IMR-90 (cell line): ENCODE measurements at regions not wholly inside any gene's neighbourhood (a gene's known extent, or its start where the extent isn't known, plus 50 kb on each side); places are given as distances from the start of the nearest gene placed in this dataset.

Experiments
- ATAC-seq: fragments of 200-7000 bp; cut with Tn5 transposase; 2 replicates; pipeline ENCODE4 v1.9.1; 2020; ENCODE audit warnings: low read depth, mild to moderate bottlenecking, moderate library complexity
- BruUV-seq: library from RNA; stranded (reverse); fragments of 400-500 nt; replicated peaks from 2 replicates; lab custom pipeline; 2021; lab: Mats Ljungman, UMichigan
- CTCF ChIA-PET: fragments of 300-600 bp; formaldehyde crosslinking; extraction: SDS; loops from one replicate; lab custom pipeline; 2021; ENCODE audit warnings: antibody characterized with exemption; lab: Yijun Ruan, JAX
- POLR2A ChIA-PET: fragments of 300-600 bp; sonication (Branson Sonifier 250); formaldehyde crosslinking; loops from one replicate; lab custom pipeline; 2022; ENCODE audit warnings: antibody characterized with exemption; ENCODE audit not compliant: unreplicated experiment; lab: Charles Lee
- DNase-seq: peaks from one replicate; pipeline ENCODE4 v3.0.0; 2013
- H2AFZ ChIP-seq: replicated peaks from 2 replicates; pipeline ENCODE3; 2013; ENCODE audit warnings: low read length, mild to moderate bottlenecking; ENCODE audit not compliant: poor library complexity
- H2AK5ac ChIP-seq: 2 replicates; pipeline ENCODE4 v1.6.1; 2013; ENCODE audit warnings: low read depth, low read length, inconsistent platforms
- H2AK9ac ChIP-seq: replicated peaks from 2 replicates; pipeline ENCODE3; 2013; ENCODE audit warnings: mild to moderate bottlenecking, low read depth, low read length, moderate library complexity; ENCODE audit not compliant: poor library complexity
- H2BK120ac ChIP-seq: 2 replicates; pipeline ENCODE4 v1.6.1; 2013; ENCODE audit warnings: low read depth, low read length, inconsistent platforms
- H2BK15ac ChIP-seq: 3 replicates; pipeline ENCODE4 v1.6.1; 2013; ENCODE audit warnings: low read depth, low read length, inconsistent platforms
- H2BK20ac ChIP-seq: 2 replicates; pipeline ENCODE4 v1.6.1; 2013; ENCODE audit warnings: low read depth, mild to moderate bottlenecking, inconsistent platforms, low read length, moderate library complexity
- H2BK5ac ChIP-seq: 2 replicates; pipeline ENCODE4 v1.6.1; 2013; ENCODE audit warnings: mild to moderate bottlenecking, low read depth, low read length, inconsistent platforms; ENCODE audit not compliant: poor library complexity, severe bottlenecking
- H3K14ac ChIP-seq: replicated peaks from 2 replicates; pipeline ENCODE4 v1.6.1; 2013; ENCODE audit warnings: low read depth, low read length, inconsistent platforms
- H3K18ac ChIP-seq: 2 replicates; pipeline ENCODE4 v1.6.1; 2013; ENCODE audit warnings: low read depth, low read length, control low read depth
- H3K23ac ChIP-seq: 2 replicates; pipeline ENCODE4 v1.6.1; 2013; ENCODE audit warnings: low read depth, low read length, inconsistent platforms
- H3K27ac ChIP-seq: 2 replicates; pipeline ENCODE4 v1.5.1; 2013; ENCODE audit warnings: mild to moderate bottlenecking, control low read depth, low read length; ENCODE audit not compliant: insufficient read depth
- H3K27me3 ChIP-seq: 2 replicates; pipeline ENCODE4 v1.6.1; 2013; ENCODE audit warnings: low read length; ENCODE audit not compliant: control insufficient read depth, insufficient read depth
- H3K36me3 ChIP-seq: 2 replicates; pipeline ENCODE4 v1.6.1; 2013; ENCODE audit warnings: low read length, mixed read lengths; ENCODE audit not compliant: control insufficient read depth, insufficient read depth
- H3K4ac ChIP-seq: 2 replicates; pipeline ENCODE4 v1.6.1; 2013; ENCODE audit warnings: low read depth, low read length, inconsistent platforms
- H3K4me1 ChIP-seq: 2 replicates; pipeline ENCODE4 v1.6.1; 2013; ENCODE audit warnings: low read length, mixed read lengths; ENCODE audit not compliant: control insufficient read depth, insufficient read depth
- H3K4me2 ChIP-seq: 2 replicates; pipeline ENCODE4 v1.6.1; 2013; ENCODE audit warnings: low read depth, mild to moderate bottlenecking, control low read depth, low read length, moderate library complexity
- H3K4me3 ChIP-seq: 2 replicates; pipeline ENCODE4 v1.5.1; 2013; ENCODE audit warnings: low read depth, mild to moderate bottlenecking, control low read depth, low read length, moderate library complexity; ENCODE audit not compliant: insufficient read depth
- H3K56ac ChIP-seq: 2 replicates; pipeline ENCODE4 v1.6.1; 2013; ENCODE audit warnings: low read length, inconsistent platforms; ENCODE audit not compliant: insufficient read depth; ENCODE audit errors: extremely low read depth
- H3K79me1 ChIP-seq, 2 experiments: 2 replicates each; pipeline ENCODE4 v1.6.1; 2013; ENCODE audit warnings: low read length in 2 of 2, inconsistent platforms in 1 of 2, low read depth in 1 of 2
- H3K9ac ChIP-seq: 2 replicates; pipeline ENCODE4 v1.6.1; 2013; ENCODE audit warnings: low read depth, low read length, control low read depth
- H3K9me1 ChIP-seq: 2 replicates; pipeline ENCODE4 v1.6.1; 2013; ENCODE audit warnings: low read length, inconsistent platforms; ENCODE audit not compliant: insufficient read depth
- H3K9me3 ChIP-seq: 2 replicates; pipeline ENCODE4 v1.6.1; 2013; ENCODE audit warnings: low read length; ENCODE audit not compliant: control insufficient read depth, insufficient read depth
- H4K20me1 ChIP-seq: 2 replicates; pipeline ENCODE4 v1.6.1; 2013; ENCODE audit warnings: low read length, inconsistent platforms; ENCODE audit not compliant: insufficient read depth
- H4K5ac ChIP-seq: 2 replicates; pipeline ENCODE4 v1.6.1; 2013; ENCODE audit warnings: mild to moderate bottlenecking, low read depth, low read length, control low read depth
- H4K8ac ChIP-seq, 2 experiments: 2 replicates each; pipeline ENCODE4 v1.6.1; 2013; ENCODE audit warnings: low read depth in 2 of 2, low read length in 2 of 2, control low read depth in 1 of 2, inconsistent platforms in 1 of 2
- H4K91ac ChIP-seq: 2 replicates; pipeline ENCODE4 v1.6.1; 2013; ENCODE audit warnings: low read depth, low read length, inconsistent platforms; ENCODE audit not compliant: insufficient read depth
- CTCF ChIP-seq: conservative IDR thresholded peaks from 2 replicates; pipeline ENCODE4 v1.5.1; 2012; ENCODE audit warnings: mild to moderate bottlenecking, low read depth, low read length, improper control_type of control experiment
- SMC3 ChIP-seq: fragments of 150-350 bp; IDR thresholded peaks from 2 replicates; pipeline ENCODE4 v1.6.1; 2016; ENCODE audit warnings: low read depth, mild to moderate bottlenecking, antibody characterized with exemption, low read length, moderate library complexity
- WGBS, 2 experiments: methylation state at CpG; one replicate each; pipeline versions ENCODE4 v1.1.5 to v1.1.7; 2013; ENCODE audit warnings: missing lambda C conversion rate in 2 of 2; ENCODE audit not compliant: insufficient read length in 1 of 2; ENCODE audit errors: extremely low coverage in 2 of 2; 5-methylcytosine and 5-hydroxymethylcytosine counted together
- dilution Hi-C: fragments of 300-500 bp; cut with HindIII; formaldehyde crosslinking; loops from one replicate; pipeline ENCODE4 v1.14.3; 2018; ENCODE audit warnings: low sequenced_read_pairs; ENCODE audit not compliant: unreplicated experiment
- in situ Hi-C: fragments of 300-500 bp; cut with MboI; formaldehyde crosslinking; loops from 3 replicates; pipeline ENCODE4 v1.14.3; 2019; ENCODE audit warnings: low sequenced_read_pairs, inconsistent platforms, mixed read lengths
- intact Hi-C: fragments of 100-400 bp; cut with micrococcal nuclease; formaldehyde crosslinking; loops from 2 replicates; pipeline ENCODE4 v1.10.0; 2022

GRCh38 chr4:79023799-79024770 lies 84.8 kb upstream of the PAQR3 start:
- dilution Hi-C loops, result no loop called here
- POLR2A ChIA-PET, result no interaction called here

More at GRCh38 chr4:79023799-79024770, 84.8 kb upstream of the PAQR3 start:
- Histone ChIP-seq H2BK15ac (no peak overlapping the region), H4K20me1 (no peaks in the 10 kb centered on the region), H3K18ac (no peak overlapping the region), H2BK120ac (no peak overlapping the region), H3K4ac (no peak overlapping the region), H3K36me3 (no peaks in the 10 kb centered on the region), H3K9me3 (no peaks in the 10 kb centered on the region), H4K91ac (no peak overlapping the region), H3K56ac (no peak overlapping the region), H2BK5ac (no peak overlapping the region), H3K79me1 (no peaks in the 10 kb centered on the region), H3K14ac (no peak overlapping the region), H3K4me2 (no peak overlapping the region), H4K5ac (no peak overlapping the region), H4K8ac (no peak overlapping the region), H3K27ac (no peak overlapping the region), H2AFZ (no peak overlapping the region), H3K23ac (no peak overlapping the region), H2AK5ac (no peak overlapping the region), H3K4me1 (no peaks in the 10 kb centered on the region), H2AK9ac (no peak overlapping the region), H3K4me3 (no peak overlapping the region), H2BK20ac (no peak overlapping the region), H3K9ac (no peak overlapping the region), H3K27me3 (no peaks in the 10 kb centered on the region), H3K9me1 (no peaks in the 10 kb centered on the region)
- CTCF ChIA-PET, result interaction anchor here (0.6 kb wide), 1 partner anchor 15 kb away, joined by 3 read pairs; no protein-coding TSS in a partner anchor
- ATAC-seq, result no peak
- WGBS, 2 experiments, result no CpG with 5 or more reads among the region's 8 CpGs
- in situ Hi-C loops (no loop called here), intact Hi-C loops (no loop called here)
- no TSS peak for BruUV-seq
- TF ChIP-seq SMC3 (no peak), CTCF (no peak)
- no peak for DNase-seq
